ENCODE measurements at regions not wholly inside any gene's neighbourhood (a gene's known extent, or its start where the extent isn't known, plus 50 kb on each side); places are given as distances from the start of the nearest gene placed in this dataset.

DNA sequence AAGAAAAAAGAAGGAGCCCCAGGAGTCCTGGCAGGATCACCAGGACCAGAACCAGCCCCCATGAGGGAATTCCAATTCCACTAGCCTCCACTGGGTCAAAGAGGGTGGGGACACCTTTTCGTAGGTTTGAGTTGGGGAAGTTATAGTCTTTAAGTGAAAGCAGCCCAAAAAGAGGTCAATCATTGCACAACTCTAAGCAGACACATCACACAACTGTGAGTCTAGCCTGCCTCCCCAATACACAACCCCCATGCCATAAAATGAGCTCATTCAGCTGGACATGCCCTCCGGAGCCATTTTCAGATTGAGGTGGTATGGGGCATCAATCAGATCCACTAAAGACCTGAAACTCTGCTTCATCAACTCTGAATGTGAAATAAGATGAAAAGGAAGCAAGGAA is 179.9 kb downstream of the NPHP4 start:
- TF ChIP-seq, protein P1, sequence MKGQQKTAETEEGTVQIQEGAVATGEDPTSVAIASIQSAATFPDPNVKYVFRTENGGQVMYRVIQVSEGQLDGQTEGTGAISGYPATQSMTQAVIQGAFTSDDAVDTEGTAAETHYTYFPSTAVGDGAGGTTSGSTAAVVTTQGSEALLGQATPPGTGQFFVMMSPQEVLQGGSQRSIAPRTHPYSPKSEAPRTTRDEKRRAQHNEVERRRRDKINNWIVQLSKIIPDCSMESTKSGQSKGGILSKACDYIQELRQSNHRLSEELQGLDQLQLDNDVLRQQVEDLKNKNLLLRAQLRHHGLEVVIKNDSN (IDR thresholded peaks at IDR 0.05) = no peak
- TF ChIP-seq TAF1 (IDR thresholded peaks at IDR 0.05; ENCODE audit: low read depth) (no peak), CEBPB (IDR thresholded peaks at IDR 0.05) (no peak), TEAD4 (IDR thresholded peaks at IDR 0.05) (no peak), NFIC (IDR thresholded peaks at IDR 0.05) (no peak), FOXM1 (IDR thresholded peaks at IDR 0.05; ENCODE audit: borderline replicate concordance, low read depth) (no peak), YY1 (IDR thresholded peaks at IDR 0.05; ENCODE audit: low read depth) (no peak)

DNA sequence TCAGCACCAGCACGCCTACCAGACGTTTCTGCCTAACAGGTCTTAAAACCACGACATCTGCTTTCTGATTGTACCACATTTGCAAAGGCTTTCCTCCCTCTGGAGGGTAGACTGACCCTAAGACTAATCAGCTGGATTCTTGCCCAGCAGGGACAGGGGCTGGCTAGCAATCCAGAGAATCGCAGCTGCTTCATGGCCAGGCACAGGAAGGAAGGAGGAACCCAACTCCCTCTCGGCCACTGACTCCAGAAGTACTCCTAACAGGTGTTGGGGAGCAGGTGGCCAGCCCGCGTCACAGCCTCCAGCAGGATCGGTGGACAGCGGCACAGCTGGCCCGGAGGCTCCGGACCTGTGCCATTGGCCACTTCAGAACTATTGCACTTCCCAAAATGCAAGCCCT is 180.8 kb downstream of the NPHP4 start:
- TF ChIP-seq, protein P2, sequence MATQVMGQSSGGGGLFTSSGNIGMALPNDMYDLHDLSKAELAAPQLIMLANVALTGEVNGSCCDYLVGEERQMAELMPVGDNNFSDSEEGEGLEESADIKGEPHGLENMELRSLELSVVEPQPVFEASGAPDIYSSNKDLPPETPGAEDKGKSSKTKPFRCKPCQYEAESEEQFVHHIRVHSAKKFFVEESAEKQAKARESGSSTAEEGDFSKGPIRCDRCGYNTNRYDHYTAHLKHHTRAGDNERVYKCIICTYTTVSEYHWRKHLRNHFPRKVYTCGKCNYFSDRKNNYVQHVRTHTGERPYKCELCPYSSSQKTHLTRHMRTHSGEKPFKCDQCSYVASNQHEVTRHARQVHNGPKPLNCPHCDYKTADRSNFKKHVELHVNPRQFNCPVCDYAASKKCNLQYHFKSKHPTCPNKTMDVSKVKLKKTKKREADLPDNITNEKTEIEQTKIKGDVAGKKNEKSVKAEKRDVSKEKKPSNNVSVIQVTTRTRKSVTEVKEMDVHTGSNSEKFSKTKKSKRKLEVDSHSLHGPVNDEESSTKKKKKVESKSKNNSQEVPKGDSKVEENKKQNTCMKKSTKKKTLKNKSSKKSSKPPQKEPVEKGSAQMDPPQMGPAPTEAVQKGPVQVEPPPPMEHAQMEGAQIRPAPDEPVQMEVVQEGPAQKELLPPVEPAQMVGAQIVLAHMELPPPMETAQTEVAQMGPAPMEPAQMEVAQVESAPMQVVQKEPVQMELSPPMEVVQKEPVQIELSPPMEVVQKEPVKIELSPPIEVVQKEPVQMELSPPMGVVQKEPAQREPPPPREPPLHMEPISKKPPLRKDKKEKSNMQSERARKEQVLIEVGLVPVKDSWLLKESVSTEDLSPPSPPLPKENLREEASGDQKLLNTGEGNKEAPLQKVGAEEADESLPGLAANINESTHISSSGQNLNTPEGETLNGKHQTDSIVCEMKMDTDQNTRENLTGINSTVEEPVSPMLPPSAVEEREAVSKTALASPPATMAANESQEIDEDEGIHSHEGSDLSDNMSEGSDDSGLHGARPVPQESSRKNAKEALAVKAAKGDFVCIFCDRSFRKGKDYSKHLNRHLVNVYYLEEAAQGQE (IDR thresholded peaks at IDR 0.05; ENCODE audit: low read depth) = 0 out of 2 replicates have a peak, but pooled peaks have one; percentile 20
- TF ChIP-seq RAD21 (IDR thresholded peaks at IDR 0.05; ENCODE audit: low read depth) = no peak

DNA sequence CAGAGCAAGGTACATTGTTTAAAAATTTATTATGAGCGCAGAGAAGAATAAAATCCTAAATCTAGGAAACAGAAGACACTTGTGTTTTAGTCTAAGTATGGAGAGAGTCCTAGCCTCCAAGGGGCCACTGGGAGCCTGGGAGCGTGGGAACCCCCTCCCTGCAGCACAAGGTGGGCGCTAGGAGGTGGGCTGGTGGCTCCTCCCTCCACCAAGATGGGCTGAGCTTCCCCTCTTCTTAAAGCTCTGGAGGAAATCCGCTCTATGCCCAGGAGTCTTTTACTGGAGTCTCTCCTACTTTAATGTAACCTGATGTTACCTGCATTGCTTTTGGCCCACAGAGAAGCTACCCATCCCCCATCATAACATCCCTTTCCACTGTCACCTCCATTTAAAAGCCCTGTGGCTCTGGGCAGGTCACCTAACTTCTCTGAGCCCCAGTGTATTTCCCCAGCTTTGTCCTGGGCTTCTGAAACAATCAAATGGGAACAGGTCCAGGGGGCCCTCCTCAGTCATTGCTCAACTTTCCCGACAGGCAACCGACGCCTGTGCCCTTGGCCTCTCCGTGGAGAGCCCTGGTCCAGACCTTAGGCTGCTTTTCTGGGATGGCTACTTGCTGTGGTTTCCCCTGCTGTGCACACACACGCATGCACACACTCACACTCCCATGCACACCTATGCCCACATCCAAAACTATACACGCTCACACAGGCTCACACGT is 181.5 kb downstream of the NPHP4 start:
- TF ChIP-seq TEAD4 (IDR thresholded peaks at IDR 0.05) (no peak), EP300 (IDR thresholded peaks at IDR 0.05; ENCODE audit: borderline replicate concordance) (no peak), EGR1 (IDR thresholded peaks at IDR 0.05) (no peak), TCF12 (IDR thresholded peaks at IDR 0.05; ENCODE audit: low read depth) (no peak), FOXM1 (IDR thresholded peaks at IDR 0.05; ENCODE audit: borderline replicate concordance, low read depth) (no peak), NFIC (IDR thresholded peaks at IDR 0.05) (no peak), RAD21 (IDR thresholded peaks at IDR 0.05; ENCODE audit: low read depth) (no peak), YY1 (IDR thresholded peaks at IDR 0.05; ENCODE audit: low read depth) (no peak), TAF1 (IDR thresholded peaks at IDR 0.05; ENCODE audit: low read depth) (no peak), CEBPB (IDR thresholded peaks at IDR 0.05) (no peak), ZBTB7A (IDR thresholded peaks at IDR 0.05; ENCODE audit: low read depth) (no peak)
- TF ChIP-seq, protein P1 (IDR thresholded peaks at IDR 0.05) = no peak
- TF ChIP-seq, protein P3, sequence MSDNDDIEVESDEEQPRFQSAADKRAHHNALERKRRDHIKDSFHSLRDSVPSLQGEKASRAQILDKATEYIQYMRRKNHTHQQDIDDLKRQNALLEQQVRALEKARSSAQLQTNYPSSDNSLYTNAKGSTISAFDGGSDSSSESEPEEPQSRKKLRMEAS (IDR thresholded peaks at IDR 0.05) = no peak
- TF ChIP-seq, protein P2 (IDR thresholded peaks at IDR 0.05; ENCODE audit: low read depth) = no peak

DNA sequence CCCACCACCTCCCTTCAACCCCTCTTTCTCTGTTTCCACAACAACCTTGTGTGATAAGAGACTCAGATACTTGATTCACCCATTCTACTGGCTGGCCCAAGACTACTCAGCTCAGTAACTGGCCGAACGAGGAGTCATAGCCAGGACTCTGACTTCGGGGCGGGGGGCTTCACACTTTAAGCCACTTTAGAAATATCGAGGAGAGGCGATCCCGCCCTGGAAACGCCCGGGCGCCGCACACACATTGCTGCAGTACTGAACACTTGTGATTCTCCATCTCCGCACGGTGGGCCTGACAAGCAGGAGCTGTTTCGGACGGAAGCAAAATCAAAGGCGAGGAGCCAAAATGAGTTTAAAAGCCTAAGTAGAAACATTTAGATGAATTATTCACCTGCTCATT is 182.1 kb downstream of the NPHP4 start:
- TF ChIP-seq FOXM1 (IDR thresholded peaks at IDR 0.05; ENCODE audit: borderline replicate concordance, low read depth) (no peak), TAF1 (IDR thresholded peaks at IDR 0.05; ENCODE audit: low read depth) (no peak), RAD21 (IDR thresholded peaks at IDR 0.05; ENCODE audit: low read depth) (no peak), CREB1 (IDR thresholded peaks at IDR 0.05; ENCODE audit: low read depth) (no peak), TCF12 (IDR thresholded peaks at IDR 0.05; ENCODE audit: low read depth) (no peak), YY1 (IDR thresholded peaks at IDR 0.05; ENCODE audit: low read depth) (no peak), EP300 (IDR thresholded peaks at IDR 0.05; ENCODE audit: borderline replicate concordance) (no peak), CEBPB (IDR thresholded peaks at IDR 0.05) (no peak), TEAD4 (IDR thresholded peaks at IDR 0.05) (no peak), ZBTB7A (IDR thresholded peaks at IDR 0.05; ENCODE audit: low read depth) (no peak), NFIC (IDR thresholded peaks at IDR 0.05) (no peak), EGR1 (IDR thresholded peaks at IDR 0.05) (no peak)
- TF ChIP-seq, protein P2 (IDR thresholded peaks at IDR 0.05; ENCODE audit: low read depth) = no peak
- TF ChIP-seq, protein P3 (IDR thresholded peaks at IDR 0.05) = no peak
- TF ChIP-seq, protein P1 (IDR thresholded peaks at IDR 0.05) = no peak

Measured in Ishikawa (cell line).